ENCODE measurements at regions not wholly inside any gene's neighbourhood (a gene's known extent, or its start where the extent isn't known, plus 50 kb on each side); places are given as distances from the start of the nearest gene placed in this dataset.

DNA sequence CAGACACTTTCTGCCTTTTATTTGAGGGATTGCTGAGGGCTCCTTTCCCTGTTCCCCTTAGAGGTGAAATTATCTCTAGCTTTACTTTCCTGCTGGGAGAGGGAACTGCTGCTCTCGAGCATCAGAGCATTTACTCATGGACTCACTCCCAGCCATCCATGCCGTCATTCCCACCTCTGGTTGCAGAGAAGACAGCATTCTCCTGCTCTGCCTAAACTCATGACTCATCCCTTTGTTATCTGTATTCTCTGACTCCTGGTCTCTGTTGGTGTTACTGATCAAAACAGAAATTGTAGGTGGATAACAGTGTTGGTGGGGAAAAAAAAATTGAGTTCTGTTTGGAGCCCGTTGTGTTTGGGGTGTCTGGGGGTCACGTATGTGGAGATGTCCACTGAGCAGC lies 159.3 kb downstream of the TTC8 start:
- peak; percentile 94 for DNase-seq (ENCODE audit: low read depth)

DNA sequence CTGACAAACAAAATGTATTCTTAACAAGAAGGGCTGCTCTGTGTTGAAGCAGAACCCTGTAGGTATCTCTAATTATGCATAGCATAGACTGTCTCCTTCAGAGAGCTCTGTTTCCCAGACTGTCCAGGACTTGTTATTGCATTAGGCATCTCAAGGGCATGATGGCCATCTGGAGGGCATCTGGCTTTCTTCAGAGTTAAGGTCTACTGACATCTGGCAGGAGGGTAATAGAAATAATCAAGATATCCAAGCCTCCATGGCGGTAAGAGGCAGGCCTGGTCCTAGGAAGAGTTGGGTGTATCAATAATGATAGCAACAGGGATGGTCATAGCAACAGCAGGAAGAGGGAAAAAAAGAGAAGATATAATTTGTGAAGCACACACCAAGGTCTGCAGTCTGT lies 161.2 kb downstream of the TTC8 start:
- DNase-seq (ENCODE audit: low read depth): no peak

DNA sequence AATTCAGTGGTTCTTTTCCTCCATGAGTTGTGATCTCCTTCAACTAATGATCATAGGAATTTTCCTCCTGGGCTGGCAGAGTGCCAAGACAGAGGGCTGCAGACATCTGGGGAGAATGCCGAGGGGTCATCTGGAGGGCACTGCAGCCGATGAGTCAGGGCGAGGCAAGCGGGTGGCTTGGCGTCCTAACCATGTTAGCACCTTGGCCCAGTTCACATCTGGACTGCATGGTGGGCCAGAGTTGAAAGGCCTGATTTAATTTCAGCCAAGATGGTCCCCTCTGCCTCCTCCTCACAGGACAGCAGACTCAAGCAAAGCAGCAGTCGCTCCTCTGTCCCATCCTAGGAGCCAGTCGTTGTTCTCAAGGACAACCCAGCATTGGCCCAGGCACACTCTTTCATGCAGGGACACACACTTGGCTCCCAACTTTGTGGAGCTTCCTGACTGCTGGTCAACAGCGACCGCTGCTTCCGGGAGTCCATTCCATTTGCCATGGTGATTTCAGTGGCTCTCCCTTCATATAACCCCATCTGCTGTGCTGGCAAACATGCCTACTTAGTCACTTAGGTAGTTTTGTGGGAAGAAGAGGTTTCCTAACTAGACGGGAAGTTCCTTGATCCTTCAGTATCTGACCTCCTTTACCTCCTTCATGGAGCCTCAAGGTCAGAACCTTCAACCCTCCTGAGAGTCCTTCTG lies 161.8 kb downstream of the TTC8 start:
- peak; percentile 83 for DNase-seq (ENCODE audit: low read depth)

DNA sequence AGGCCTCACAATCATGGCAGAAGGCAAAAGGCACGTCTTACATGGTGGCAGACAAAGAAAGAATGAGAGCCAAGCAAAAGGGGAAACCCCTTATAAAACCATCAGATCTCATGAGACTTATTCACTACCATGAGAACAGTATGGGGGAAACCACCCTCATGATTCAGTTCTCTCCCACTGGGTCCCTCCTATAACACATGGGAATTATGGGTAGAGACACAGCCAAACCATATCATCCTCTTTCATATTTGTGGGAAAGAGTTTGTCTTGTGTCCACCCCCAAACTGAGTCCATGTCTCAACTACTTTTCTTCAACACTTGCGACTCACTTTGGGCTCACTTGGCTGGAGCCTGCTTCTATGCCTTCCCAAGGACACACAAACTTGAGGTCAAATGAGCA lies 162.5 kb downstream of the TTC8 start:
- DNase-seq (ENCODE audit: low read depth): peak; percentile 56

DNA sequence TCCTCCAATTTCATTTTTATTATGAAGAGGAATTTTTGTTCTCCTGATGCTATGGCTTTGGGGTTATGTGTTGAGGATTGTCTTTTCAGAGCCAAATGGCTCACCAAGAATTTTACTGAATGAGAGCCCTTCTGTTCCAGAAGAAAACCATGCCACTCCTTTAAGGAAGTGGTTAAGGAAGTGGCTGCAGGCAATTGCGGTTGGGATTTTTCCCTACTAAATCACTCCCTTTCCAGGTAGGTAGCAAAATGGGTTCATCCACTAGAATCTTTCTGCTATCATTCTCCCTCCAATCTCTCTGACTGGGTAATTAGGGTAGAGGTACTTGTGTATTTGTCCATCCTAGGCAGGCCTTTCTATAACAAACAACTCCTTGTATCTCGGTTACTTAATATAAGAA lies 163.1 kb downstream of the TTC8 start:
- DNase-seq (ENCODE audit: low read depth): peak; percentile 97

DNA sequence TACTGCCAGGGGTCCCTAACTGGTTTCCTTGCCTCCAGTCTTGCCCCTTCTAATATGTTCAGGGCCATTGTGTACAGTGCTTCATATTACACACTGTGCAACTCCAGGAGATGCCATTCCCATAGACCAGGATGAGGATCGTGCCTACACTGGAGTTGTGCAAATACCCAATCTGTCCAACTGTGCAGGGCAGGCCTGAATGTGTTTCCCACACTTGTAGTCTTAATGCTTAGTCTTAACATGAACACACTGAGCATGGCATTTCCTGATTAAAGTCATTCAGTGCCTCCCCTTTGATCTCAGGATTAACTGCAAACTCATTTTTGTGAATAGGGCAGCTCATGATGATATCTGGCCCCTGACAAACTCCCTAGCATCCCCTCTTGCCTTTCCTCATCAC lies 165.5 kb downstream of the TTC8 start:
- no peak for DNase-seq (ENCODE audit: low read depth)

DNA sequence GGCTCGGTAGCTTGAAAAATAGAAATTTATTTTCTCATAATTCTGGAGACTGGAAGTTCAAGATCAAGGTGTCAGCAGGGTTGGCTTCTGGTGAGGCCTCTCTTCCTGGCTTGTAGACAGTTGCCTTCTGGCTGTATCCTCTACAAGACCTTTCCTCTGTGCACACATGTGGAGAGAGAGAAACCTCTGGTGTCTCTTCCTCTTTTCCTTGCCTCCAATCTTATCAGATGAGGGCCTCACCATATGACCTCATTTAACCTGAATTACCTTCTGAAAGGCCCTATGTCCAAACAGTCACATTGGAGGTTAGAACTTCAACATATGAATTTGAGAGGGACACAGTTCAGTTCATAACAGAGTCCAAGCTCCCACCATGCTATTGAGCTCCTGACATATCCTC lies 166.4 kb downstream of the TTC8 start:
- DNase-seq (ENCODE audit: low read depth): no peak

DNA sequence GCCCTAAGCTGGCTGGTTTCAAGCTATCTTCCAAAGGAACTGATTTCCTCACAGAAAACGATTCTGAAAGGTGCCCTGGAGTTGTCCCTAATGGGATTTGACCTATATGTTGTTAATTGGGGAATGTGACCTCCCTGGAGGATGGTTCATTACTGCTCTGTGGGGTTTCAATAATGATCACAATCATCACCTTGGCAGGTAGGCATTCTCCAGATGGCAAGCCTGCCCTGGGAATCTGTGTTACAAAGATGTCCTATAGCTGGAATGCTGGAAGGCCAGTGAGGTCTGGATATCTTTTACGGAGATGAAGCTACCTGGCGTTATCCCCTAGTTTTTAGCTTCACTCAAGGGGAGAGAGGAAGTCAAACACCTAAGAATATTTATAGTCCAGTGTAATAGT lies 167.6 kb downstream of the TTC8 start:
- no peak for DNase-seq (ENCODE audit: low read depth)

DNA sequence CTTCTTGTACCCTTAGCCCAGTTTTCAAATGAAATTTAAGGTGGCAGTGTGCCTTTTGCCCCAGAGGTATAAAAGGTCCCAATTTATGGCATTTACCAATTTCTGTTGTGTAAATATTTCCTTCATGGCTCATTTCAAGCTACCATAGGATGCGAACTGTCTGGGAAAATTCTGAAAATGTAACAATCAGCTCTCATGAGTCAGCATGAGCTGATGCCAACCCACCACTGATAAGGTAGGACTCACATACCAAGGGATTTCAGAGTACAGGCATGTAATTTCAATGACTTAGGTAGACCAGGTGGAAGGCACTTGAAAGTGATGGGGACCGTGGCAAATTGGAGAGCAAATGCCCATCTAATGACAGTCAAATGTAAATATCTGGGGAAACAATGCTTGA lies 169.5 kb downstream of the TTC8 start:
- DNase-seq (ENCODE audit: low read depth): peak; percentile 71

DNA sequence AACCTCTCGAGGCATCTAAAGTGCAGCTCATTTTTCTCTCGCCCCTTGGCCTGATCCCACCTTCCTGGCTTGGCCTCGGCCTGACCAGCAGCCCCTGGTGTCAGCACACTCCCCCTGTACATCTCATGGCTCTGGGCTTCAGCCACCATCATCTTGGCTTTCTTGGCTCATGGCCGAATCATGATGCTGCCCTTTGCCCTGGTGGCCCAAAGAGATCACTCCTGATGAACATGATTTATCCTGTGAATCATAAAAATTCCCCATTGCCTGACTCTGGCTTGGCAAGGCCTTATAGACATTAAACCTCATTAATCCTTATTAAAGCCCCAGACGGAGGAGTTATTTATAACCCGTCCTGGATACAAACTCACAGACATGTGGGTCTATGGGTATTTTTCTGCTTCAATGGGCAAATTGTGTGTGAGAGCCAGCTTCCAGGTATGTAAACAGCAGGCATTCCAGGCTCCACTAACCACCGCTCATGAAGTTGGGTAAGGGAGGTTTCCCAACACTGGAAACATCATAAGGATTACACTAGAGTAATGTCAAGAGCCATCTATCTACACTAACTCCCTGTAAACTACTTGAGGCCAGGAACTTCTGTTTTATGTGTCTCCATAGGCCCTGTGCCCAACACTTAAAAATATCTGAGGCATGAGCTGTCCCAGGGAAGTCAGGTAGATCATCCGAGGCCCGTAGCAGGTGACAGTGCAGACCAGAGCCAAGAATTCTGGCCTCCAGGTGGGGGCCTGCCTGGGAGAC lies 171.2 kb downstream of the TTC8 start:
- no peak for DNase-seq (ENCODE audit: low read depth)

DNA sequence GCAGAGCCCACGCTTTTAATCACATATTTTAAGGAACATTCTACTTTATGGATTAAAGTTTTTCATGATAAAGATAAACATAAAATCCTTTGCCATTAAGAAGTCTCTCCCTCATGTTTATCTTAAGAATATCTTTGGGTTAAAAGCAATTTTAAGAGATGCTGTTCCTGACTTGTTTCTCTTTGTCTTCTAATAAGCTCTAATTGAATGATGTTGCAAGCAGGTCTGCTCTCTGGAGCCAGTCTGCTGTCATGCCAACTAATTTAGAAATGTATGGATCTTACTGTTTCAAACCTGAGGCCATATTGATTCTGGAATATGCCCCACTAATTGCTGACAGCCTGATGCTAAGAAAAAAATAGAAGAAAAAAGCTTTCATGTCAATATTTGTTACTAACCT lies 173.6 kb downstream of the TTC8 start:
- no peak for DNase-seq (ENCODE audit: low read depth)

DNA sequence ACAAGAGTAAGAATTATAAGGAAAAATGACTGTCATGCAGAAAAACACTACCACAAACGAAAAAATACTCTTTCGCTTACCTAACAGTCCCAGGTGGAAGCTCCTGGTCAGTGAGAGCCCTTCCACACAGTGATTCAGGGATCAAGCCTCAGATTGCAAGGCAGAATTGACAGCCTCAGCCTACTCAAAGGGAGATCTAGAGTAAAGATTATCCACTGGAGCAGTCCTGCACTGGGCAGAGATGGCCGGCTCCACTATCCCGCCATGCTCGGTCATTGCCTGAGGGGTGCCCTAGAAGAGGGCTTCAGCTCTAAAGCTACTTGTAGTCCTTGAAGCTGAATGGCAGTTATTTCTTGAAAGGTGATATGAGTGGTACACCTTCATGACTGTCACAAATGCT lies 174.7 kb downstream of the TTC8 start:
- DNase-seq (ENCODE audit: low read depth): no peak

DNA sequence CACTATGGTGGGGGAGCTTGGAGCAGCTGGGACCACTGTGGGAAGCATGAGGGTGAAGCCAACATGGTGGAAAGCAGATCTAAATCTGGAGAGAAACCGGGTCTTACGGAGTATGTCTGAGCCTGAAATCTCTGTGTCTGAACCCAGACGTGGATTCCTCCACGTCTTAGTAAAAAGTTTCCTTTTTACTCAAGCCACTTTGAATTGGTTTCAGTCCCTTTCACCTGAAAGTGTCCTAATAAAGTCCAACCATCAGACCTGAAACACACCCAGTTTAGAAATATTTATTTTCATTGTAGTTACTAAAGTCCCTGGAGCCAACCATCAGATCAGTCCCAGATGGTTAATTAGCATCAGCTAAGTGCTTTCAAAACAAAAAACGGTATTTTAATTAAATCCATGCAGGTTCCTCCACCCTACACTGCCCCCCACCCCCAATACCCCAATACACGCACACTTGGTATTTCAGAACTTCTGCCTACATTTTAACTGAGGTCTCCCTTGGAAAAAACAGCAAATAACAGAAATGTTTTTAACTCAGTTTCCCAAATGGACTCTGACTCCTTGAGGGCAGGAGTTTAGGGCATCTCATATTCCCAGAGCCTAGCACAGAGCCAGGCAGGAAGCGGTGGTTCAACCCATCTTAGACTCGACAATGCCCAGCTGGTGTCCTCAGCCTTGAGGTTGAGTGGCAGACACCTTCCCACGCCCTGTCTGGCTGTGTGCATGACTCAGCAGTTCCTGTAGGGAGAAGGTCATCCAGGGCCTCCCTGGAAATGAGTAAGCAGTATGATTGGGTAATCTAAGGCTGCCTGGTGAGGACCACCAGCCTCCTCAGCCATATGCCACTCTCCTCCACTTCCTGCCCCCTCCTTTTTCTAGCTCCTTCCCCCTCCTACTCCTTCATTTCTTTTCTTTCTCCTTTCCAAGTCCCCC lies 175.8 kb downstream of the TTC8 start:
- peak; percentile 99 for DNase-seq (ENCODE audit: low read depth)

DNA sequence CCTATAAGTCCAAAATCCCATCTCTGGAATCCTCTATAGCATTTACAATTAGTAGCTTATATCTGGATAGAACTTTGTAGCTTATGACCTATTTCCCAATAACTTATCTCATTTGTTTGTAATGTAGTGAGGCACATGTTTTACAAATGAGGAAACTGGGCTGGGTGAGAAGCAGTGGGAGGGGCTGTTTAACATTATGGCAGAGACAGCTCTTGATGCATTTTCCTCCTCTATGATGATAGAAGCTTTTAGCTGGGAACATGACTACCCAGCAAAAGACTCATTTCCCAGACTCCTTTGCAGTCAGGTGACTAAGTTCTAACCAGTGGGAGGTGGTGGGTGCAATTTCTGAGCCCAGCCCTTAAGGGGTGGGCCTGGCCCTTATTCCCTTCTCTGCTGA lies 179.7 kb downstream of the TTC8 start:
- DNase-seq (ENCODE audit: low read depth): no peak

DNA sequence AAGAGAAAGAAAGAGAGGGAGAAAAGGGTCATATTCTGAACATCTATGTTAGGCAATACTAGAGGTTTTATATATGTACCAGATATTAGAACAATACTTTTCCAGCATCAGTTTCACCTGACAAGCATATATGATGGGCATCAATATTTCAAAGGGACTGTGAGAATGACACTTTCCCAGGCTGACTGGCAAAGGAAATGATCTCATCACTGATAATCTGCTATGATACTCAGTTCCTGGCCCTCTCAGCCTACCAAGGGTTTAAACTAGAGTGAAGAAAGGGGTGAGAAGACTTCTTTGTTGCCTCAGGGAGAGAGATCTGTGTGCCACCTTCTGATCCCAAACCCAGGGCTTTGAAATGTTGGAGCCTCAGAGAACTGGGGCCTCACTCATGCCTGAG lies 183.5 kb downstream of the TTC8 start:
- DNase-seq (ENCODE audit: low read depth): peak; percentile 58

DNA sequence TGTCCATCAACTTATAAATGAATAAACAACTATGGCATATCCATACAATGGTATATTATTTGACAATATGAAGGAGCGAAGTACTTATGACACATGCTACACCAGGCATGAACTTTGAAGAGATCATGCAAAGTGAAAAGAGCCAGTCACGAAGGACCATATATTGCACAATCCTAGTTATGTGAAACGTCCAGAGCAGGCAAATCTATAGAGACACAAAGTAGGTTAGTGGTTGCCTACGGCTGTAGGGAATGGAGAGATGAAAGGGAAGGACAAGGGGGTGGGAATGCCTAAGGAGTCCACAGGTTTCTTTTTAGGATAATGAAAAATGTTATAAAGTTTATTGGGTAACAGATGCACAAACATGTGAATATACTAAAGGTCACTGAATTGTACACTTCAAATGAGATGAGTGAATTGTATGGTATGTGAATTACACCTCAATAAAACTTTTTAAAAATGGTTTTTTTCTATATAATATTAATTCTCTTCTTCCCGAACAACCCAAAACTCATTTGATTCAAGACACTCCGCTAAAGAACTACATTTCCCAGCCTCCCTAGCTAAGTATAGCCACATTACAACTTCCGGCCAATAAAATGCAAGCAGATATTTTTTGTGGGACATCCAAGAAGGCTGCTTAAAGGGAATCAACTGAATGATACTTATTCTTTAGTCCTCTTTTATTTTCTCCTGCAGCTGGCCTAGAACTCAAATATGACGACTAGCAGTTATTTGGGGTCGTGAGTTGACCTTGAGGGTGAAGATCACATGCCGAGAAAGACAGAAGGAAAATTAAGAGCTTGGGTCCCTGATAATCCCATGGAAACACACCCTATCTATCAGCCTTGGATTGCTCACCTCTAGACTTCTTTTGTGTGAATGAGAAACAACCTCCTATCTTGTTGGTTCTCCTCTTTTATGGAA lies 187.2 kb downstream of the TTC8 start:
- peak; percentile 45 for DNase-seq (ENCODE audit: low read depth)

DNA sequence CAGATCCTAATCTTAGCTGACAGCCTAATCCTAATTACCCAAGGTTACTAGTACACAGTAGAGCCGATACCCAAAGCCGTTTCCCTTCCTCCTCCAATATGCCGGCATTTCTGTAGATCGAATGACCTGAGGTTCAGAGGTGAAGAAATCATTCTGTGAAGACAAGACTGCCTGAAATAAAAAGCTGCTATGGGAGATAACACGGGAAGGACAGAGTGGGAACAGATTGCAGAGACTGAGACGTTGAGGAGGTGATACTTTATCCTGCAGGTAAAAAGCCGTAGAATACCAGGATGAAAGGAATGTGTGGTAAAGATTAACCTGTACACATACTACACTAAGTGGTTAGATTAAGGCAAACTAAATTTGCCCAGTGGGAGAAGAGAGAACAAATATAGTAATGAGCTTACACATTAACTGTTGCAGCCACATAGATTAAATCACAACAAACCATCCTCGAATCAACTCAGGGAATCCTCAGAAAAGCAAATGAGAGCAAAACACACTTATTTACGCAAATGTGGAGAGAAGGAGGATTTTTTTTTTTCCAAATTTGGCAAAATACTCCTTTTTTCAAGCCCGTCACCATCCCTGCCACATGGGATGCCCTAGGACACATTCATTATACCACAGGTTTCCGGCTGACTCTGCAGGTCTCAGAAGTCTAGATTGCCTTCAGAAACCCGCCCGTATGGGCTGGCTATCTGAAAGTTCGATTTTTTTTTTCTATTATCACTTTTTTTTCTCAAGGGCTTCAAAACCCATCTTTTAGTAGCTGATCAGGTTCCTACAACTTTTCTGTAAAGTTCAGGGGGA lies 188.0 kb downstream of the TTC8 start:
- peak; percentile 14 for DNase-seq (ENCODE audit: low read depth)

DNA sequence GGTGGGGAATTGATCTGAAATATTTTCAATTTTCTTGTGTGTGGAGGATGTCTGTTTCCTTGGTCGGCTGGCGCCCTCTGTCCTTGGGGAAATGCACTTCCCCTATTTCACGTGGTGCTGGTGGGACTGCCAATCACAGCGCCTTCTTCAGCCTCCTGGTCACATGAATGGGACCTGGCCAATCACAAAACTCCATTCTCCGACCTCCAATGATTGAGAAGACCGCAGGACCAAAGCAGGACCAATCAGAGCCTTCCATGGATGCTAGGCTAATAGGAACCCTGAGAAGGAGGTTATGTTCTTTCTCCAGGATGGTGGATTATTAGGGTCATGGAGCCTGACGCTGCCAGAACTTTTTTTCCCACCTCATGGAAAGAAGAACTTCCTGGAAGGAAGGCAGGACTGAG lies 188.7 kb downstream of the TTC8 start:
- peak; percentile 89 for DNase-seq (ENCODE audit: low read depth)

DNA sequence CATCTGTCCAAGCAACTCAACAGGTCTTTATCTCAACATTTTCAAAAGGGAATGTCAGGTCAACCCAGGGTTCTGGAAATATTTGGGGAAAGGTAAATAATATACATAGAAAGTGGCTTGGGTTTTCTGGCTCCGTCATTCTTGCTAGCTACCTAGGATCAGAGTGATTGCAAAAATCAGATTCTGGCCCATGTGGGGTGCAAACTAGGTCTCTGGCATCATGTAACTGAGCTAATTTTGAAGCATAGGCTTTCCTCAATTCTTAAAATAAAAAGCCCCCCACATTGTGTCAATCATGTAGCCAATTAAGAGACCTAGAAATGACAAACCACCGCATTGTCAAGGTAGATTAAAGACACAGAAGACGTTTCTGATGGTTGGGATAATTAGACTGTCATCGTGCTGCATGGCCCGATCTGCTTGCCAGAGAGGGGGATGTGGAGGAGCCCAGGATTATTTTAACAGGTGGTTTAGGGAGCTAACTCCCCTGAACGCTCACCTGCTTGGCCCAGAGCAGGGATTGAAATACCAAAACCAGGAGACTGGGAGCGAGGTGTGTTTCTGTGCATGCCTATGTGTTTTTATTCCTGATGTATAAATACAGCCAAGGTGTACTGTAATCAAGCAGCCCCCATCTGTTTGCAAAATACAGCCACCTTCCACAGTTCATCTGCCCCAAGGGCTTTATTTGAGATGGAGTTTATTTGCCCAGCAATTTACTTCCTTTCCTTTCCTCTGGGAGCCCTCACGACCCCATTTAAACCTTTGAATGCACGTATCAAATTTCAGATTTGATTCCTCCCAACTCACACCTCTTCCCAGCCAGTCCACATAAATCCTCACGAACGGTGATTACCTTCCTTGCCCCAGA lies 189.5 kb downstream of the TTC8 start:
- no peak for DNase-seq (ENCODE audit: low read depth)

Data from HT1080 (cell line).